HCT116 (cell line): ENCODE measurements at regions not wholly inside any gene's neighbourhood (a gene's known extent, or its start where the extent isn't known, plus 50 kb on each side); places are given as distances from the start of the nearest gene placed in this dataset.

Experiments
- ATAC-seq: fragments of 200-7000 bp; cut with Tn5 transposase; 2 replicates; pipeline ENCODE4 v1.9.1; 2020; ENCODE audit warnings: mild to moderate bottlenecking, moderate library complexity
- BruUV-seq: library from RNA; stranded (reverse); fragments of 400-500 nt; replicated peaks from 2 replicates; lab custom pipeline; 2021; lab: Mats Ljungman, UMichigan
- CTCF ChIA-PET: fragments of 300-600 bp; sonication (Branson Sonifier 250); formaldehyde crosslinking; loops from one replicate; lab custom pipeline; 2021; ENCODE audit warnings: antibody characterized with exemption; lab: Charles Lee
- POLR2A ChIA-PET: fragments of 300-600, 350-600 bp; sonication (Branson Sonifier 250); formaldehyde crosslinking; loops from one replicate; lab custom pipeline; 2021; ENCODE audit warnings: antibody characterized with exemption; lab: Charles Lee
- RAD21 ChIA-PET, 2 experiments: fragments of 300-600 bp; sonication (Branson Sonifier 250); formaldehyde crosslinking; loops; one replicate each; lab custom pipeline; 2023; ENCODE audit warnings: low total read pairs in 2 of 2; ENCODE audit not compliant: uncharacterized antibody in 2 of 2, unreplicated experiment in 2 of 2, low non-redundant PET in 1 of 2; lab: Charles Lee
- DNase-seq: peaks from one replicate; pipeline ENCODE4 v3.0.0-alpha.2; 2010; ENCODE audit warnings: low read depth, low spot score
- H2AFZ ChIP-seq: fragments of 200-600 bp; shearing (Covaris generic), sonication (generic); 2 replicates; pipeline ENCODE4 v1.6.1; 2017; ENCODE audit warnings: low read depth, mixed run types, mixed read lengths, antibody characterized with exemption, low read length; ENCODE audit not compliant: poor library complexity, severe bottlenecking
- H3K27ac ChIP-seq: 2 replicates; pipeline ENCODE4 v1.5.1; 2012; ENCODE audit warnings: low read depth, low read length
- H3K27me3 ChIP-seq: fragments of 200-600 bp; sonication (generic); 2 replicates; pipeline ENCODE4 v1.6.1; 2016; ENCODE audit warnings: mixed run types, low read length, mixed read lengths; ENCODE audit not compliant: insufficient read depth
- H3K36me3 ChIP-seq, 2 experiments: fragments of 200-500 bp in 1 of 2; fragments of 200-600 bp in 1 of 2; sonication (Bioruptor generic) in 1 of 2; sonication (generic) in 1 of 2; 2 replicates each; pipeline versions ENCODE4 v1.5.1 to v1.6.1; 2014 to 2016; ENCODE audit warnings: low read length in 2 of 2, inconsistent platforms in 1 of 2, mixed read lengths in 1 of 2, mixed run types in 1 of 2; ENCODE audit not compliant: insufficient read depth in 2 of 2, control insufficient read depth in 1 of 2
- H3K4me1 ChIP-seq, 2 experiments: fragments of 200-600 bp in 1 of 2; sonication (generic) in 1 of 2; 2 replicates each; pipeline versions ENCODE4 v1.5.1 to v1.6.1; 2012 to 2017; ENCODE audit warnings: low read length in 2 of 2, inconsistent platforms in 1 of 2, mild to moderate bottlenecking in 1 of 2, mixed read lengths in 1 of 2, mixed run types in 1 of 2, moderate library complexity in 1 of 2; ENCODE audit not compliant: insufficient read depth in 2 of 2, control insufficient read depth in 1 of 2
- H3K4me2 ChIP-seq: fragments of 200-600 bp; sonication (generic); 2 replicates; pipeline ENCODE4 v1.6.1; 2017; ENCODE audit warnings: mixed run types, low read length, mixed read lengths
- H3K4me3 ChIP-seq, 2 experiments: fragments of 200-600 bp in 1 of 2; sonication (generic) in 1 of 2; replicated peaks in 1 of 2; 2 replicates each; pipeline ENCODE4 v1.5.1; 2011 to 2016; ENCODE audit warnings: low read length in 2 of 2, control low read depth in 1 of 2, low read depth in 1 of 2, mild to moderate bottlenecking in 1 of 2, mixed read lengths in 1 of 2, mixed run types in 1 of 2
- H3K79me2 ChIP-seq: fragments of 200-600 bp; sonication (generic); 2 replicates; pipeline ENCODE4 v1.6.1; 2017; ENCODE audit warnings: mild to moderate bottlenecking, mixed run types, low read length, moderate library complexity, mixed read lengths; ENCODE audit not compliant: insufficient read depth
- H3K9ac ChIP-seq: fragments of 200-600 bp; sonication (generic); 2 replicates; pipeline ENCODE4 v1.6.1; 2016; ENCODE audit warnings: low read length, mixed read lengths
- H3K9me2 ChIP-seq: fragments of 200-600 bp; sonication (generic), shearing (Covaris generic); 2 replicates; pipeline ENCODE4 v1.6.1; 2017; ENCODE audit warnings: mixed run types, mild to moderate bottlenecking, moderate library complexity; ENCODE audit not compliant: insufficient read depth
- H3K9me3 ChIP-seq, 2 experiments: fragments of 200-500 bp in 1 of 2; fragments of 200-600 bp in 1 of 2; sonication (Bioruptor generic) in 1 of 2; sonication (generic) in 1 of 2; 2 replicates each; pipeline ENCODE4 v1.6.1; 2014 to 2017; ENCODE audit warnings: low read length in 2 of 2, mixed read lengths in 2 of 2, inconsistent platforms in 1 of 2, low read depth in 1 of 2, mild to moderate bottlenecking in 1 of 2, mixed run types in 1 of 2, moderate library complexity in 1 of 2; ENCODE audit not compliant: control insufficient read depth in 1 of 2, insufficient read depth in 1 of 2
- H4K20me1 ChIP-seq: fragments of 200-600 bp; sonication (generic), shearing (Covaris generic); 2 replicates; pipeline ENCODE4 v1.6.1; 2017; ENCODE audit warnings: mixed run types, mild to moderate bottlenecking, moderate library complexity; ENCODE audit not compliant: insufficient read depth
- CBX3 ChIP-seq: IDR thresholded peaks from 2 replicates; pipeline ENCODE4 v1.6.1; 2012; ENCODE audit warnings: low read depth
- CEBPB ChIP-seq: IDR thresholded peaks from 2 replicates; pipeline ENCODE4 v1.6.1; 2012; ENCODE audit warnings: low read depth
- EGR1 ChIP-seq: IDR thresholded peaks from 2 replicates; pipeline ENCODE4 v1.6.1; 2012; ENCODE audit warnings: low read depth
- ELF1 ChIP-seq: IDR thresholded peaks from 2 replicates; pipeline ENCODE4 v1.6.1; 2012; ENCODE audit warnings: low read depth, borderline replicate concordance
- EZH2 ChIP-seq: fragments of 200-600 bp; sonication (generic); IDR thresholded peaks from 2 replicates; pipeline ENCODE4 v1.6.1; 2017; ENCODE audit warnings: antibody characterized with exemption, mixed run types
- FOSL1 ChIP-seq: IDR thresholded peaks from 2 replicates; pipeline ENCODE4 v1.6.1; 2012; ENCODE audit warnings: low read depth
- JUND ChIP-seq: IDR thresholded peaks from 2 replicates; pipeline ENCODE4 v1.6.1; 2012
- POLR2A ChIP-seq: IDR thresholded peaks from 2 replicates; pipeline ENCODE4 v1.7.0; 2011; ENCODE audit warnings: borderline replicate concordance; ENCODE audit not compliant: insufficient read depth, insufficient read length; ENCODE audit errors: extremely low read depth
- POLR2AphosphoS5 ChIP-seq: IDR thresholded peaks from 2 replicates; pipeline ENCODE4 v1.6.1; 2011; ENCODE audit warnings: mild to moderate bottlenecking, low read depth, low read length, moderate library complexity
- RAD21 ChIP-seq: IDR thresholded peaks from 2 replicates; pipeline ENCODE4 v1.6.1; 2012; ENCODE audit warnings: low read depth, mild to moderate bottlenecking
- SIN3A ChIP-seq: IDR thresholded peaks from 2 replicates; pipeline ENCODE4 v1.6.1; 2012; ENCODE audit warnings: low read depth
- SP1 ChIP-seq: IDR thresholded peaks from 2 replicates; pipeline ENCODE4 v1.6.1; 2012; ENCODE audit warnings: low read depth
- TCF7L2 ChIP-seq: IDR thresholded peaks from 2 replicates; pipeline ENCODE4 v1.7.0; 2011; ENCODE audit warnings: borderline replicate concordance, inconsistent platforms; ENCODE audit not compliant: insufficient read depth, insufficient read length; ENCODE audit errors: extremely low read depth
- YY1 ChIP-seq: IDR thresholded peaks from 2 replicates; pipeline ENCODE4 v1.6.1; 2011; ENCODE audit warnings: low read length, low read depth, moderate library complexity, mild to moderate bottlenecking; ENCODE audit not compliant: insufficient replicate concordance; ENCODE audit errors: extremely low read depth
- ZNF274 ChIP-seq: fragments of 200-500 bp; sonication (Bioruptor generic); IDR thresholded peaks from 2 replicates; pipeline ENCODE4 v1.6.1; 2014; ENCODE audit warnings: mild to moderate bottlenecking, low read depth, low read length, inconsistent platforms
- intact Hi-C: fragments of 100-400 bp; cut with micrococcal nuclease; formaldehyde crosslinking; loops from 2 replicates; pipeline ENCODE4 v1.10.0; 2022
- TF ChIP-seq, protein P1 (sequence below): IDR thresholded peaks from 2 replicates; pipeline ENCODE4 v1.6.1; 2012
- TF ChIP-seq, protein P2 (sequence below): IDR thresholded peaks from 2 replicates; pipeline ENCODE4 v1.6.1; 2012
- TF ChIP-seq, protein P3 (sequence below): IDR thresholded peaks from 2 replicates; pipeline ENCODE4 v1.6.1; 2012; ENCODE audit warnings: low read depth
- TF ChIP-seq, protein P4 (sequence below), 3 experiments: fragments of 200-600 bp in 1 of 3; sonication (generic) in 1 of 3; IDR thresholded peaks in 2 of 3; conservative IDR thresholded peaks in 1 of 3; 2 replicates each; pipeline ENCODE4 v1.5.1; 2012 to 2017; ENCODE audit warnings: low read depth in 2 of 3, low read length in 2 of 3, antibody characterized with exemption in 1 of 3, borderline replicate concordance in 1 of 3, control low read depth in 1 of 3, mild to moderate bottlenecking in 1 of 3, mixed read lengths in 1 of 3, mixed run types in 1 of 3, moderate library complexity in 1 of 3; ENCODE audit not compliant: insufficient read depth in 1 of 3

DNA sequence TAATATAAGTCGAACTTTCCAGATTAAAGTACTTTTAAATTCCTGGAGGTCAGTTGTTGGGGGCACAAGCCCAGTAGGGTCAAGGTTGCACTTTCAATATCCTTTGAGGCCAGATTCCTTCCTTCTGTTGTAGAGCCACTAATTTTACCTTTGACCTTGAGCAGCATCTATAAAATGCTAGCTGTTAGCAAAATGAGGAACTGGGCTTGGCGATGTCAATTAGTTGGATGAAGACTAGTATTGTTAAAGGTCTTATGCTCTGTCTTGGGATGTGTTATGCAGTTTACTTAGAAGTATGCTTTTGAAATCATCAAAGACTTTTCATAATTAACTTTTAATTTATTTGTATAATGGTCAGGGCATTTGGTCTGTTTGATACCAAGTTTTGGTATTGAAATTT is 425.9 kb upstream of the PROX1 start:
- CTCF ChIA-PET: no interaction called here
- Histone ChIP-seq H3K27ac (no peak overlapping the region), H3K4me3 (no peak overlapping the region), H3K4me1 (no peaks in the 10 kb centered on the region), H4K20me1 (no peaks in the 10 kb centered on the region), H3K9me2 (no peaks in the 10 kb centered on the region), H2AFZ (no peak overlapping the region), H3K9me3 (no peaks in the 10 kb centered on the region; a peak in 1 of 4 replicates), H3K9ac (no peak overlapping the region), H3K36me3 (no peaks in the 10 kb centered on the region), H3K79me2 (no peaks in the 10 kb centered on the region), H3K27me3 (no peaks in the 10 kb centered on the region), H3K4me2 (no peak overlapping the region)
- intact Hi-C loops: loop anchor here (10.0 kb wide), 1 partner anchor 437 kb away; no protein-coding TSS in a partner anchor
- no TSS peak for BruUV-seq
- no peak for DNase-seq
- RAD21 ChIA-PET: no interaction called here
- TF ChIP-seq ELF1 (no peak), POLR2AphosphoS5 (no peak), YY1 (no peak), EZH2 (no peak), SP1 (no peak), CBX3 (no peak), SIN3A (no peak), CEBPB (no peak), JUND (no peak), POLR2A (no peak), TCF7L2 (no peak), ZNF274 (no peak), FOSL1 (no peak), RAD21 (no peak), EGR1 (no peak)
- TF ChIP-seq, protein P1, sequence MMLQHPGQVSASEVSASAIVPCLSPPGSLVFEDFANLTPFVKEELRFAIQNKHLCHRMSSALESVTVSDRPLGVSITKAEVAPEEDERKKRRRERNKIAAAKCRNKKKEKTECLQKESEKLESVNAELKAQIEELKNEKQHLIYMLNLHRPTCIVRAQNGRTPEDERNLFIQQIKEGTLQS: no peak
- TF ChIP-seq, protein P2, sequence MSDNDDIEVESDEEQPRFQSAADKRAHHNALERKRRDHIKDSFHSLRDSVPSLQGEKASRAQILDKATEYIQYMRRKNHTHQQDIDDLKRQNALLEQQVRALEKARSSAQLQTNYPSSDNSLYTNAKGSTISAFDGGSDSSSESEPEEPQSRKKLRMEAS: no peak
- TF ChIP-seq, protein P3, sequence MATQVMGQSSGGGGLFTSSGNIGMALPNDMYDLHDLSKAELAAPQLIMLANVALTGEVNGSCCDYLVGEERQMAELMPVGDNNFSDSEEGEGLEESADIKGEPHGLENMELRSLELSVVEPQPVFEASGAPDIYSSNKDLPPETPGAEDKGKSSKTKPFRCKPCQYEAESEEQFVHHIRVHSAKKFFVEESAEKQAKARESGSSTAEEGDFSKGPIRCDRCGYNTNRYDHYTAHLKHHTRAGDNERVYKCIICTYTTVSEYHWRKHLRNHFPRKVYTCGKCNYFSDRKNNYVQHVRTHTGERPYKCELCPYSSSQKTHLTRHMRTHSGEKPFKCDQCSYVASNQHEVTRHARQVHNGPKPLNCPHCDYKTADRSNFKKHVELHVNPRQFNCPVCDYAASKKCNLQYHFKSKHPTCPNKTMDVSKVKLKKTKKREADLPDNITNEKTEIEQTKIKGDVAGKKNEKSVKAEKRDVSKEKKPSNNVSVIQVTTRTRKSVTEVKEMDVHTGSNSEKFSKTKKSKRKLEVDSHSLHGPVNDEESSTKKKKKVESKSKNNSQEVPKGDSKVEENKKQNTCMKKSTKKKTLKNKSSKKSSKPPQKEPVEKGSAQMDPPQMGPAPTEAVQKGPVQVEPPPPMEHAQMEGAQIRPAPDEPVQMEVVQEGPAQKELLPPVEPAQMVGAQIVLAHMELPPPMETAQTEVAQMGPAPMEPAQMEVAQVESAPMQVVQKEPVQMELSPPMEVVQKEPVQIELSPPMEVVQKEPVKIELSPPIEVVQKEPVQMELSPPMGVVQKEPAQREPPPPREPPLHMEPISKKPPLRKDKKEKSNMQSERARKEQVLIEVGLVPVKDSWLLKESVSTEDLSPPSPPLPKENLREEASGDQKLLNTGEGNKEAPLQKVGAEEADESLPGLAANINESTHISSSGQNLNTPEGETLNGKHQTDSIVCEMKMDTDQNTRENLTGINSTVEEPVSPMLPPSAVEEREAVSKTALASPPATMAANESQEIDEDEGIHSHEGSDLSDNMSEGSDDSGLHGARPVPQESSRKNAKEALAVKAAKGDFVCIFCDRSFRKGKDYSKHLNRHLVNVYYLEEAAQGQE: no peak
- TF ChIP-seq, protein P4, sequence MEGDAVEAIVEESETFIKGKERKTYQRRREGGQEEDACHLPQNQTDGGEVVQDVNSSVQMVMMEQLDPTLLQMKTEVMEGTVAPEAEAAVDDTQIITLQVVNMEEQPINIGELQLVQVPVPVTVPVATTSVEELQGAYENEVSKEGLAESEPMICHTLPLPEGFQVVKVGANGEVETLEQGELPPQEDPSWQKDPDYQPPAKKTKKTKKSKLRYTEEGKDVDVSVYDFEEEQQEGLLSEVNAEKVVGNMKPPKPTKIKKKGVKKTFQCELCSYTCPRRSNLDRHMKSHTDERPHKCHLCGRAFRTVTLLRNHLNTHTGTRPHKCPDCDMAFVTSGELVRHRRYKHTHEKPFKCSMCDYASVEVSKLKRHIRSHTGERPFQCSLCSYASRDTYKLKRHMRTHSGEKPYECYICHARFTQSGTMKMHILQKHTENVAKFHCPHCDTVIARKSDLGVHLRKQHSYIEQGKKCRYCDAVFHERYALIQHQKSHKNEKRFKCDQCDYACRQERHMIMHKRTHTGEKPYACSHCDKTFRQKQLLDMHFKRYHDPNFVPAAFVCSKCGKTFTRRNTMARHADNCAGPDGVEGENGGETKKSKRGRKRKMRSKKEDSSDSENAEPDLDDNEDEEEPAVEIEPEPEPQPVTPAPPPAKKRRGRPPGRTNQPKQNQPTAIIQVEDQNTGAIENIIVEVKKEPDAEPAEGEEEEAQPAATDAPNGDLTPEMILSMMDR (IDR thresholded peaks at IDR 0.05 in 2 of 3, conservative IDR thresholded peaks at IDR 0.05 in 1 of 3; ENCODE audit: borderline replicate concordance in 1 of 3, insufficient read depth in 1 of 3, low read depth in 2 of 3, low read length in 2 of 3): no peak
- POLR2A ChIA-PET: no interaction called here
- no peak for ATAC-seq
